Nephron progenitor cell (in vitro differentiated cells): ENCODE measurements at regions not wholly inside any gene's neighbourhood (a gene's known extent, or its start where the extent isn't known, plus 50 kb on each side); places are given as distances from the start of the nearest gene placed in this dataset.

Experiments used
- DNase-seq: peaks from one replicate; pipeline ENCODE4 v3.0.0; 2021
- H3K27ac Mint-ChIP-seq: 2 replicates; pipeline ENCODE4 v1.8.0; 2021; ENCODE audit warnings: mild to moderate bottlenecking, moderate library complexity, mixed read lengths
- H3K27me3 Mint-ChIP-seq: 2 replicates; pipeline ENCODE4 v1.8.0; 2021; ENCODE audit warnings: mild to moderate bottlenecking, low read depth, mixed read lengths; ENCODE audit not compliant: poor library complexity
- H3K36me3 Mint-ChIP-seq: 2 replicates; pipeline ENCODE4 v1.8.0; 2021; ENCODE audit warnings: low read depth, mixed read lengths
- H3K4me1 Mint-ChIP-seq: 2 replicates; pipeline ENCODE4 v1.8.0; 2021; ENCODE audit warnings: mixed read lengths
- H3K4me3 Mint-ChIP-seq: 2 replicates; pipeline ENCODE4 v1.8.0; 2021; ENCODE audit warnings: mild to moderate bottlenecking, moderate library complexity, mixed read lengths
- H3K9me3 Mint-ChIP-seq: 2 replicates; pipeline ENCODE4 v1.8.0; 2021; ENCODE audit warnings: mild to moderate bottlenecking, moderate library complexity, mixed read lengths
- CTCF ChIP-seq: fragments of 200-600 bp; sonication (generic); IDR thresholded peaks from 2 replicates; pipeline ENCODE4 v1.5.0; 2021; ENCODE audit warnings: antibody characterized with exemption

GRCh38 chr2:56484906-56485305 lies 301.1 kb downstream of the CCDC85A start:
- no peak for DNase-seq
- TF ChIP-seq CTCF, result no peak
- Mint-ChIP-seq H3K27me3 (no peaks in the 10 kb centered on the region), H3K27ac (no peak overlapping the region), H3K36me3 (no peaks in the 10 kb centered on the region), H3K9me3 (no peaks in the 10 kb centered on the region), H3K4me3 (no peak overlapping the region), H3K4me1 (no peaks in the 10 kb centered on the region)

DNA sequence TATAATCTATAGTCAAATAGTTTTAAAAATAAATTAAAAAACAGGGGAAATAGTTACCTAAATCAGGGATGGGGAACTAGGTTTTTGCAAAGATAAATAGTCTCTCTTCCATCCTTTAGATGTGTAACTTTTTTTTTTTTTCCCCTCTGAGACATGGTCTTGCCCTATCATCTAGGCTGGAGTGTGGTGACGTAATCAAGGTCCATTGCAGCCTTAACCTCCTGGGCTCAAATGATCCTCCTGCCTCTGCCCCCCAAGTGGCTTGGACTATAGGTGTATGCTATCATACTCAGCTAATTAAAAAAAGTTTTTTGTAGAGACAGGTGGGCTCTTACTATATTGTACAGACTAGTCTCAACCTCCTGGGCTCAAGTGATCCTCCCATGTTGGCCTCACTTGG lies 316.5 kb downstream of the CCDC85A start:
- Mint-ChIP-seq H3K4me3 (no peak overlapping the region), H3K4me1 (no peaks in the 10 kb centered on the region), H3K36me3 (no peaks in the 10 kb centered on the region), H3K27ac (no peak overlapping the region), H3K9me3 (peaks cover 17% of the 10 kb centered on the region), H3K27me3 (no peaks in the 10 kb centered on the region)
- no peak for TF ChIP-seq CTCF
- DNase-seq, result no peak

- Mint-ChIP-seq H3K9me3 (peaks cover 6% of the 10 kb centered on the region), H3K4me3 (no peak overlapping the region), H3K4me1 (no peaks in the 10 kb centered on the region), H3K27ac (no peak overlapping the region), H3K27me3 (no peaks in the 10 kb centered on the region), H3K36me3 (no peaks in the 10 kb centered on the region)
- DNase-seq, result no peak
- TF ChIP-seq CTCF, result no peak
Observed at GRCh38 chr2:56502616-56503015, 318.8 kb downstream of the CCDC85A start.

DNA sequence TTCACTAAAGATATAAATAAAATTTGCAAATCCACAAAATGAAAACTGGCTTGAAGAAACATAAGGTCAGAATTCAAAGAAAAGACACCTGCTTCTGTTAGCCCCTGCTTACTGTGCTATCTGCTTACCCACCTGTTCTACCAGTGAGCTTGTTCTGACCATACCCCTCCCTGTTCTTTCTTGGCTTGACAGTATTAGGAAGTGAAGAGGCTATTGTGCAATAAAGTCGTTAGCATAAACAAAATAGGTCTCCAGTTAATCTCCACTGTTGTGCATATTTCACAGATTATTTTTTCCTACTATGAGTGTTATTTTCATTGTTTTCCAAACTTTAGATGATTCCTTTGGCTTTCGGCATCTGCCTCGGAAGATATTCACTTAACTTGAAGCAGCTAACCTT lies 322.1 kb downstream of the CCDC85A start:
- no peaks in the 10 kb centered on the region for H3K36me3 Mint-ChIP-seq
- no peaks in the 10 kb centered on the region for H3K4me1 Mint-ChIP-seq
- no peaks in the 10 kb centered on the region for H3K27me3 Mint-ChIP-seq
- TF ChIP-seq CTCF, result no peak
- H3K27ac Mint-ChIP-seq, result no peak overlapping the region
- no peak for DNase-seq
- H3K4me3 Mint-ChIP-seq, result no peak overlapping the region
- no peaks in the 10 kb centered on the region for H3K9me3 Mint-ChIP-seq

- Mint-ChIP-seq H3K27ac (no peak overlapping the region), H3K4me3 (no peak overlapping the region), H3K9me3 (no peaks in the 10 kb centered on the region), H3K36me3 (no peaks in the 10 kb centered on the region), H3K4me1 (peaks cover 7% of the 10 kb centered on the region), H3K27me3 (no peaks in the 10 kb centered on the region)
- TF ChIP-seq CTCF, result no peak
- DNase-seq, result no peak
Observed at GRCh38 chr2:56508662-56509061, 324.9 kb downstream of the CCDC85A start.

DNA sequence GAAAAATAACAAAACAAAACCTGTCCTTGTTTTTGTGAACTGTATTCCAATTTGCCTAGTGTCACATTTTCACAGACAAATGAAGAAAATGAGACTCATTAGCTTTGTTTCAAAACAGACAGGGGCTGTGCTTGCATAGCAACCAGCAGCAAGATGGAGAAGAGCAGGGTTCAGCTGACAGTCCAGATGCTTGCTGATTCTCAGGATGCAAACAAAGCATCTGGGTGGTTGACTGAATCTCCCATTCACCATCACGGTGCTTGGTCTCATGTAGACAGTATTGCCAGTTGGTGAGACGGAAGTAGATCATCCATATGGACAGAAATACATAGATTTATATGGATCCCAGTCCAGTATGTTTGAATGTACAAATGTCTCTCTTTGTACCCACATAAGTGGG lies 326.8 kb downstream of the CCDC85A start:
- H3K27me3 Mint-ChIP-seq, result no peaks in the 10 kb centered on the region
- H3K4me3 Mint-ChIP-seq, result no peak overlapping the region
- H3K9me3 Mint-ChIP-seq, result no peaks in the 10 kb centered on the region
- peaks cover 7% of the 10 kb centered on the region for H3K4me1 Mint-ChIP-seq
- TF ChIP-seq CTCF, result no peak
- H3K27ac Mint-ChIP-seq, result no peak overlapping the region
- H3K36me3 Mint-ChIP-seq, result no peaks in the 10 kb centered on the region
- DNase-seq, result no peak
